Endometrium (tissue), 2 donors: ENCODE measurements at regions not wholly inside any gene's neighbourhood (a gene's known extent, or its start where the extent isn't known, plus 50 kb on each side); places are given as distances from the start of the nearest gene placed in this dataset.
"Not testable (repeated sequence)": the region's sequence is repeated elsewhere in the genome, so short reads cannot be mapped to it uniquely, and the experiment has no call there.

ENCODE experiments used
- FAIRE-seq: peaks from 2 replicates; lab custom pipeline; 2012; peaks lifted over from hg19 to GRCh38; lab: Jason Lieb, UNC
- donor health status: control.
- donor health status: control.

DNA sequence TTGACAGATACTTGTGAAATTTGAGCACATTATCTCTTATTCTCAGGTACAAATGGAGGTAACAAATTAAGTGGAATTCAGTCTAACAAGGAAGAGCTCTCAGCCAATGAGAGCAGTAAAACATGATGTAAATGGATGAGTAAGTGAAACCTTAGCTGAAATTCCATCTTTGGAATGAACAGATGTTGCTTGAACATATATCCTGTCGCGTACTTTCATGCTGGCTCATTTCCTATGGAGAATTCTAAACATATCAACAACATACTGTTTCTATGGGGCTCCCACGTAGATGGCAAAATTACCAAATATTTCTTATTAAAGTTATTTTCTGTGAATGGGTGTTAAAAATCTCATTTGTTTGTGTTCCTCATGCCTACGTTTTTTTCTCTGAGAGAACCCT is 256.3 kb upstream of the LINC00305 start:
- no peak for FAIRE-seq

GRCh38 chr18:64403784-64404503 is 255.1 kb upstream of the LINC00305 start:
- FAIRE-seq = no peak

DNA sequence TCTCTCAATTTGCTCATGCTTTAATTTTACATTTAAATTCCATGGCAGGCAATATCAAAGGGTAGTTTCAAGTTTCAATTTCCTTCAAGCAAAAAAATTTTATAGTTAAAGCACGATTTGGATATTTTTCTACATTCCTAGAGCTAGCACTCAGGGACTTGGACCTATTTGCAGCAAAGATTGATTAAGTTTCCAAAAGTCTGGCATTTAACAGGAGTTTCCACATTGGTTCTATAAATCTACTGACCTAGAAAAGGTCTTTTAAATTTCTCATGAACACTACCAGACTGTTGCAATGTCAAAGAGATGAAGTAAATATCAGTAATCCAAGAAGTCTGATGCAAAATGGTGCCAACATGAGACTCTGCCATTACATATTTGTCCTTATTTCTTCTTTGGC is 253.7 kb upstream of the LINC00305 start:
- no peak for FAIRE-seq

DNA sequence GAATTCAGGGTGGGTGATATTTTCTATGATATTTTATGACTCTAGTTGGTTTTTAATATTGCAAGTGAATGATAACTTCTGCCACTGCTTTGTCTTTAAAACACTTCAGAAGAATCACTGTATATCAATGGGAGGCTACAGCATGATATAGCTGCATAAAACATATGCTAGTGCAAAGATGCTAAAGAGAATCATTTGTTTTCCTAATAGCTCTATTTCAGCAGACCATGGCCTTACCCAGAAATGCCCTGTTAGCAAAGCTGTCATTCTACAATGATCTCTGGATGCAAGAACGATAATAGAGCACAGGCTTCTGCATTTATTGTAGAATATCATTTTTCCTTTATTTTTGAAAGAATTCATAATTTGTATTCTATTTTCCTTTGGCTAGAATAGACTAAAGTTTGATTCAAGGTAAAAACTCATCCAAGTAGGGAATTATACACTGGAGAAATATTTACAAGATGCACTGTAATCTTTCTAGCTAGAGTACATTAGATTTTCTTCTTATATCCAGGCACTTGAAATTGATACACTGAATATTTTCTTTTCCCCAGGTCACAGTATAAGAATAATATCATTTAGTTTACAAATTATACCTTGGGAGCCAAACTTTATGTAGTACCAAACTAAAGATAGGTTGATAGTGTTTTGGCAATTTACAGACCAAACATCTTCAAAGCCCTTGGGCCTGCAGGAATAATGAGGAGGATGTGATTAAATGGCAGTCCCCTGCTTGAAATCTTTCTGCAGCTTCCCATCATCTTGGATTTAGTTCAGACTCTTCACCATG is 252.6 kb upstream of the LINC00305 start:
- FAIRE-seq = no peak

DNA sequence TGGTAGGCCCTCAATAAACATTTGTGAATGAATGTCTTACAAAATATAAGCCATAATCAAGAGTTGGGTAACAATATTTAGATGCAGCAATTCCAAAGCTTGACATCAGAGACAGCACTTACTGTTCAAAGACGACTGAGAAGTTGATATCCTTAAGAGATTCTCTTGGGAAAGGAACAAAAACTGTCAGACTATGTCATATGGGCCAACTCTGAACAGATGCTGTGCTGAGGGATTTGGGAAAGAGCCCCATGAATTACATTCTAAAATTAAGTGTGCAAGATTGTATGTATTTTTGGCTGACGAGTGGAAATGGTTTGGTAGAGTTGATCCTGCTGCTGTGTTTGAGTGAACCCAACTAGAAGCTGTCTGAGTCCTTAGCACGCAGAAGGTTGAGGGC is 250.7 kb upstream of the LINC00305 start:
- FAIRE-seq = no peak

GRCh38 chr18:64398320-64398719 is 249.4 kb upstream of the LINC00305 start:
- no peak for FAIRE-seq

DNA sequence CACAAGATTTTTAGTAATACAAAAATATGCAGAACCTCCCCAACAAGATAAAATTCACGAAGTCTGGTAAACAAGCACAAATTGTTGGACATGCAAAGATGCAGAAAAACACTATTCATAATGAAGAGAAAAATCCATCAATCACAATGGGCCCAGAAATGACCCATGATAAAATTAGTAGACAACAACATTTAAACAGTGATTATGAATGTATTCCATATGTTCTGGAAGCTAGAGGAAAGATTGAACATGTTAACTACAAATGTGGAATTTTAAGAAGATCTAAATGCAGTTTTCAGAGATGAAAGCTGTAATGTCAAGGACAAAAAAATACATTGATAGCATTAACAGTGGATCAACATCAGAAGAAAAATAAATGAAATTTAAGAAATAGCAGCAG is 243.3 kb upstream of the LINC00305 start:
- no peak for FAIRE-seq

GRCh38 chr18:64384101-64384500 is 235.2 kb upstream of the LINC00305 start:
- FAIRE-seq = no peak

- no peak for FAIRE-seq
These were observed 231.2 kb upstream of the LINC00305 start for GRCh38 chr18:64380117-64380516.

GRCh38 chr18:64379662-64380061 is 230.8 kb upstream of the LINC00305 start:
- FAIRE-seq = no peak

DNA sequence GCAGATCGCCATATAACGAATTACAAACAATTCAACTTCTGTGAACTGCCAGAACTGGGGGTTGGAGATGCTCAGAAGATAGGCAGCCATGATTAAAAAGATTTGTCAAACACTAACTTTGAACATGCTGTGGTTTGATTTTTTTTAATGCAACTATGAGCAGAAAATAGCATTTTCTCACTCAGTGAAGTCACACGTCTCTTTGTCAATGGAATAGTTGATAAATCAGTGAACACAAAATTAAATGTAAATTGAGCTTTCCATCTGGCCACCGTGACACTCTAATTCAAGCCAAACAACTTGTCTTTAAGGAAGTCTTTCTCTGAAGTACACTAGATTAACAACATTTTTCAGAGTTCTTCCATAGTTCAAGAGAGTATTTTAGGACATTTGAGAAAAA is 228.6 kb upstream of the LINC00305 start:
- no peak for FAIRE-seq

GRCh38 chr18:64372850-64373249 is 224.0 kb upstream of the LINC00305 start:
- FAIRE-seq = no peak

- FAIRE-seq = not testable (repeated sequence)
These were observed 221.0 kb upstream of the LINC00305 start for GRCh38 chr18:64369830-64370440.

GRCh38 chr18:64365106-64365505 is 216.2 kb upstream of the LINC00305 start:
- FAIRE-seq = no peak

DNA sequence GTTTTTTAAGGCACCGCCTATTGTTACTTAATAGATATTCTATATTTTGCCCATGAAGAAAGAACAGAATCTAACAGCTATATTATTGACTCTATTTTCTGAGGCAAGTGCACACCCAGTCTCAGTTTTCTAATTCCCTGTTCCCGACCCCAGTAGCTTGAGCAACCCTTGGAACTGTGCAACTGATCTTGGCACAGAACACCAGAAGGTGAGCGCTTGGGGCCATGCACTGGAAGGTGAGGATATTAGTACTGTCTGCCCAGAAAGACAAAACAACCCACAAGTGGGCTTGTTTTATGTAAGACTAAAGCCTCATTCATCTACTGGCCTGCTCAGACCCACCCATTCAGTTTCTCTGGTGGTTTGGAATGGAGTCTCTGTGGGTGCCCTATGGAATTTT is 188.8 kb upstream of the LINC00305 start:
- no peak for FAIRE-seq

GRCh38 chr18:64337018-64337417 is 188.1 kb upstream of the LINC00305 start:
- no peak for FAIRE-seq

DNA sequence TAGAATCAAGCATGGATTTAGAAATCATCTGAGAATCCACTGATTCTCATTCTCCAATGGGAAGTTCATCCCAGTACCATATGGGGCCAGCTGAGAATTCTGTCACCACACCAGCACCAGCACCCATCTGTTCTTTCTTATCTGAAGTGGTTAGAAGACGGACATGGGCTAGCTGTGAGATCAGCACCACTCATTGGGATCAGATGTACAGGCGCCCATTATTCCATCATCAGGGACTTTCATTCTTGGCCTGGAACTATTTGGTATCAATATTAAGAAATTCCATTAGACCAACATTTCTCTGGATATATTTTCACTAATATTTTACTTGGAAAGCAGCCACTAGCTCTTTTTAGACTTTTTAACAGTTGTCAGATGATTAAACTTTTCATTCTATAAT is 185.9 kb upstream of the LINC00305 start:
- FAIRE-seq = no peak

DNA sequence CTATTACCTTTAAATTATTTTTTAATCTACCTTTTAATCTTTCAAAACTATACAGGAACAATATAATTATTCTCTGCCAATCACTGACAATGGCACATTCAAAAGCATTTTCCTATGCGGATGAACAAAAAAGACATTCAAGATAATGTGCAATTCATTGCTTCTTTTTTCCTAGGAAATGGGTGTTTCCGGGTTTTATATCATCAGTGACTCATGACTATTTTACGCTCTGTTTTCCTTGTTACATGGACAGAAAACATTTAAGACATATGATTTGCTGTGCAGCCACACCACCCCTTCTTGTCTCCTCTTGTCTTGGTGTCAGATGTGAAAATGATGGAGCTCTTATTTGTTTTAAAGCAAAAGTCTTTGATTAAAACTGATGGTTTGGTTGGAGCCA is 184.7 kb upstream of the LINC00305 start:
- no peak for FAIRE-seq

DNA sequence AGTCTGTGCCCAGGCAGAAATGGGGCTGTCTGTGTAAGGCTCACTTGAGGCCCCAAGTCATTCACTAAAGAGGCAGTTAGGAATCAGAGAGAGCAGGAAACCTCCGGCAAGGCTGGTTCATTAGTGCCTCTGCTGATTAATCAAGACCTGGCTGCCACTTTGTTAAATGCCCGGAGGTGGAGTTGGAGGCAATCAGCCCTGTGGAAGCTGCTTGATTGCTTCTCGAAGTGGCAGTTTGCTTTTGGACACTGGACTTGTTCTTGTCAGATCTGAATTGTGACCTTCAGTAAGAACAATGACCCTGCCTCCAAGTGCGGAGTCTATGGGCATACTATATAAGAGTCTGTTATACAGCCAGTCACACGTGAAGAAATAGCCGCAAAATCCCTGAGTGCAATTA is 183.9 kb upstream of the LINC00305 start:
- no peak for FAIRE-seq

- FAIRE-seq = no peak
These were observed 182.5 kb upstream of the LINC00305 start for GRCh38 chr18:64331419-64331818.

DNA sequence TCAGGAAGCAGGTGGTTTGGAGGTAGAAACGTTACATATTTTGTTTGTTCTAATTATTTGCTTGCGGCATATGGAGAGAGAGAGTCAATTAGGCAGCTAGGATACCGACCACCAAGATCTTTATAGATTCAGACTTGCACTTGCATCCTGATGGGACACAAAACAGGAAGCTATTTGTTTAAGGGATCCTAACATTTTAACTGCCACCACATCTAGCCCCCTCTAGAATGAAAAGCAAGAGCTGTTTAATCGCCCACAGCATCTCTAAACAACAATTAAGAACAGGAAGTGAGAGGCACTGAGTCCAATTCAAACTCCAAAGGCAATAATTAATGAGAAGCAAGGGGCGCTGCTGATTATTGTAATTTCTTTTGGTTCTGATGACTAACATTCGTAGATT is 182.0 kb upstream of the LINC00305 start:
- FAIRE-seq = no peak

- FAIRE-seq = no peak
These were observed 181.3 kb upstream of the LINC00305 start for GRCh38 chr18:64330161-64330560.

- no peak for FAIRE-seq
These were observed 173.3 kb upstream of the LINC00305 start for GRCh38 chr18:64322189-64322588.
